DND-41 (cell line): ENCODE measurements at regions not wholly inside any gene's neighbourhood (a gene's known extent, or its start where the extent isn't known, plus 50 kb on each side); places are given as distances from the start of the nearest gene placed in this dataset.

Source experiments
- ATAC-seq: fragments of 200-7000 bp; cut with Tn5 transposase; 3 replicates; pipeline ENCODE4 v1.9.1; 2021; ENCODE audit warnings: low read depth; ENCODE audit not compliant: insufficient read depth
- DNase-seq: peaks from one replicate; pipeline ENCODE4 v3.0.0-alpha.2; 2020
- H2AFZ ChIP-seq: 2 replicates; pipeline ENCODE4 v1.6.0; 2012; ENCODE audit warnings: low read depth, low read length
- H3K27ac ChIP-seq: 2 replicates; pipeline ENCODE4 v1.5.1; 2012; ENCODE audit warnings: low read length, inconsistent platforms
- H3K27me3 ChIP-seq: fragments of 200-600 bp; sonication (generic); 2 replicates; pipeline ENCODE4 v1.6.0; 2012; ENCODE audit warnings: low read length, mild to moderate bottlenecking, inconsistent platforms; ENCODE audit not compliant: insufficient read depth, poor library complexity
- H3K36me3 ChIP-seq: 2 replicates; pipeline ENCODE4 v1.5.1; 2012; ENCODE audit warnings: low read length, inconsistent platforms; ENCODE audit not compliant: insufficient read depth
- H3K4me1 ChIP-seq: 2 replicates; pipeline ENCODE4 v1.5.1; 2012; ENCODE audit warnings: mild to moderate bottlenecking, low read length; ENCODE audit not compliant: insufficient read depth
- H3K4me2 ChIP-seq: 2 replicates; pipeline ENCODE4 v1.6.0; 2012; ENCODE audit warnings: mild to moderate bottlenecking, moderate library complexity, low read length, inconsistent platforms; ENCODE audit not compliant: insufficient read depth
- H3K4me3 ChIP-seq, 2 experiments: fragments of 200-600 bp in 1 of 2; shearing (Covaris generic) in 1 of 2; 2 replicates each; pipeline ENCODE4 v1.5.1; 2012 to 2016; ENCODE audit warnings: inconsistent platforms in 2 of 2, low read length in 2 of 2, mild to moderate bottlenecking in 2 of 2, low read depth in 1 of 2, moderate library complexity in 1 of 2
- H3K79me2 ChIP-seq: 2 replicates; pipeline ENCODE4 v1.6.0; 2012; ENCODE audit warnings: low read length, inconsistent platforms; ENCODE audit not compliant: insufficient read depth
- H3K9ac ChIP-seq: 2 replicates; pipeline ENCODE4 v1.6.0; 2012; ENCODE audit warnings: low read depth, mild to moderate bottlenecking, inconsistent platforms, low read length, moderate library complexity
- H3K9me3 ChIP-seq: 2 replicates; pipeline ENCODE4 v1.5.1; 2012; ENCODE audit warnings: low read length, moderate library complexity, mild to moderate bottlenecking, inconsistent platforms; ENCODE audit not compliant: insufficient read depth, severe bottlenecking
- H4K20me1 ChIP-seq: 2 replicates; pipeline ENCODE4 v1.6.0; 2012; ENCODE audit warnings: low read length; ENCODE audit not compliant: insufficient read depth
- CTCF ChIP-seq: IDR thresholded peaks from 2 replicates; pipeline ENCODE4 v1.5.1; 2012; ENCODE audit warnings: borderline replicate concordance, low read length, moderate library complexity, mild to moderate bottlenecking; ENCODE audit not compliant: poor library complexity, severe bottlenecking; ENCODE audit errors: extremely low read depth
- EZH2 ChIP-seq: IDR thresholded peaks from 3 replicates; pipeline ENCODE4 v1.6.1; 2012; ENCODE audit warnings: borderline replicate concordance, low read depth, mild to moderate bottlenecking, moderate library complexity, low read length, inconsistent platforms; ENCODE audit not compliant: severe bottlenecking

- TF ChIP-seq EZH2, result no peak
- no peak for TF ChIP-seq CTCF
- Histone ChIP-seq H3K79me2 (no peaks in the 10 kb centered on the region), H3K9me3 (no peaks in the 10 kb centered on the region), H3K27ac (no peak overlapping the region), H3K4me1 (no peaks in the 10 kb centered on the region), H3K9ac (no peak overlapping the region), H3K36me3 (no peaks in the 10 kb centered on the region), H3K27me3 (peaks cover 3% of the 10 kb centered on the region), H4K20me1 (no peaks in the 10 kb centered on the region), H3K4me2 (no peak overlapping the region), H3K4me3 (no peak overlapping the region), H2AFZ (no peak overlapping the region)
- DNase-seq (no peak), ATAC-seq (no peak)
These were observed 186.3 kb downstream of the C11orf91 start for GRCh38 chr11:33514079-33514925.

- Histone ChIP-seq H3K79me2 (no peaks in the 10 kb centered on the region), H3K36me3 (no peaks in the 10 kb centered on the region), H3K27ac (no peak overlapping the region), H3K4me3 (no peak overlapping the region), H3K4me1 (no peaks in the 10 kb centered on the region), H3K4me2 (no peak overlapping the region), H4K20me1 (no peaks in the 10 kb centered on the region), H3K27me3 (peaks cover 8% of the 10 kb centered on the region), H3K9me3 (no peaks in the 10 kb centered on the region), H2AFZ (no peak overlapping the region), H3K9ac (no peak overlapping the region)
- DNase-seq (no peak), ATAC-seq (no peak)
- TF ChIP-seq EZH2, result no peak
- no peak for TF ChIP-seq CTCF
These were observed 191.0 kb downstream of the C11orf91 start for GRCh38 chr11:33509632-33510031.

- H4K20me1 ChIP-seq, result no peaks in the 10 kb centered on the region
- no peaks in the 10 kb centered on the region for H3K4me1 ChIP-seq
- TF ChIP-seq EZH2 (no peak), CTCF (no peak)
- H3K4me3 ChIP-seq, result no peak overlapping the region
- no peak overlapping the region for H2AFZ ChIP-seq
- no peak overlapping the region for H3K4me2 ChIP-seq
- no peaks in the 10 kb centered on the region for H3K9me3 ChIP-seq
- no peak overlapping the region for H3K27ac ChIP-seq
- DNase-seq, result no peak
- no peak for ATAC-seq
- H3K9ac ChIP-seq, result no peak overlapping the region
- H3K27me3 ChIP-seq, result peaks cover 8% of the 10 kb centered on the region
- no peaks in the 10 kb centered on the region for H3K36me3 ChIP-seq
- no peaks in the 10 kb centered on the region for H3K79me2 ChIP-seq
These were observed 192.7 kb downstream of the C11orf91 start for GRCh38 chr11:33507967-33508366.

- no peak for TF ChIP-seq EZH2
- TF ChIP-seq CTCF, result no peak
- Histone ChIP-seq H3K9ac (no peak overlapping the region), H3K27ac (no peak overlapping the region)
These were observed 193.3 kb downstream of the C11orf91 start for GRCh38 chr11:33507356-33507755.

More at GRCh38 chr11:33507356-33507755, 193.3 kb downstream of the C11orf91 start:
- H2AFZ ChIP-seq, result no peak overlapping the region
- DNase-seq, result no peak
- H3K9me3 ChIP-seq, result no peaks in the 10 kb centered on the region
- no peaks in the 10 kb centered on the region for H3K4me1 ChIP-seq
- no peak for ATAC-seq
- H3K27me3 ChIP-seq, result peaks cover 8% of the 10 kb centered on the region
- H3K4me3 ChIP-seq, result no peak overlapping the region
- no peaks in the 10 kb centered on the region for H4K20me1 ChIP-seq
- no peaks in the 10 kb centered on the region for H3K79me2 ChIP-seq
- H3K36me3 ChIP-seq, result no peaks in the 10 kb centered on the region
- H3K4me2 ChIP-seq, result no peak overlapping the region
